Right ventricle myocardium inferior (tissue), 1 donor: ENCODE measurements at regions not wholly inside any gene's neighbourhood (a gene's known extent, or its start where the extent isn't known, plus 50 kb on each side); places are given as distances from the start of the nearest gene placed in this dataset.
A peak's percentile ranks its signal among the peaks of the same experiment; 100 is the strongest.
"Not testable (repeated sequence)": the region's sequence is repeated elsewhere in the genome, so short reads cannot be mapped to it uniquely, and the experiment has no call there.

Source experiments
- ATAC-seq: fragments of 200-7000 bp; cut with Tn5 transposase; one replicate; pipeline ENCODE4 v1.9.1; 2020; ENCODE audit warnings: mild to moderate bottlenecking, moderate library complexity
- DNase-seq: peaks from one replicate; pipeline ENCODE4 v3.0.0; 2021; ENCODE audit errors: missing footprints
- intact Hi-C: fragments of 100-400 bp; cut with DNase I; formaldehyde crosslinking; loops from one replicate; pipeline ENCODE4 v1.11.0; 2022
- donor health status: DM: no; HTN: yes; CAD: no; lungs with severe emphysema.

- ATAC-seq (no peak), DNase-seq (no peak)
- intact Hi-C loops = loop anchor here (5.0 kb wide), 1 partner anchor 92 kb away; no protein-coding TSS in a partner anchor
Observed at GRCh38 chr6:6409397-6410030, 89.1 kb upstream of the F13A1 start.

DNA sequence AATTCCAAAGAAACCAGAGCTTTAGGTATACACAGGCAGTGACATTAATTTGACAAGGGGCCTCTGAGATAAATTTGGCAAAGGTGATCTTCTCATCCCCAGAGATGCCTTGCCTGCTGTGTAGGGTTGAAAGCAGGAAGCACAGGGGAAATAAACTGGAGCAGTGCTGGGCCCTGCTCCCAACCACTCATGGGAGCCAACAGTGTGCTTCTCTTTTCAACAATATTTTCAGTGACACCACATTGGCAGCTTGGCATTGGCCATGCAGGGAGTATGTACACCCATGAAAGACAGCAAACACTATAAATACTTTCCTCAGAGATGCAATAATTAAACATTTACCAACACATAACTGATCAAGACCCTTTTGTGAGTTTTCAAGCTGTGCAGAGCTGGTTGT, 90.7 kb upstream of the F13A1 start:
- DNase-seq = no peak
- intact Hi-C loops = no loop called here
- peak; percentile 71 for ATAC-seq

DNA sequence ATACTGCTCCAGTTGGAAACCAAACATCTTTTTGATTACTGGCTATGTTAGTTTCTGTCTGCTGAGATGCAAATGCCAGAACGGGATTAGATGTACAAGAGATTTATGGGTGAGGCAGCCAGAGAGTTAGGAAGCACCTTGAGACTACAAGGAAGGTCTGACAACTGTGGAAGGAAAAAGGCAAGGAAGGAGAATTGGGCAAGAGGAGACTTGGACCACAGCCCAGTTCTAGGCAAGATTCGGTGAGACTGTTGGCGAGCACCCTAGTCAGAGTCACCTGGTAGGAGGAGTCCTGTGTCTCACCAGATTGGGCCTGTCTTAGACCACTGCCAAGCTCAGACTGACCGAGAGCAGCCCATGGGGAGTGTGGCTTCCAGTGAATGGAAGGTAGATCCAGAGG, 91.8 kb upstream of the F13A1 start:
- intact Hi-C loops = no loop called here
- no peak for ATAC-seq
- DNase-seq = no peak

- ATAC-seq (no peak), DNase-seq (no peak)
- intact Hi-C loops = no loop called here
Observed at GRCh38 chr6:6412700-6413099, 92.2 kb upstream of the F13A1 start.

DNA sequence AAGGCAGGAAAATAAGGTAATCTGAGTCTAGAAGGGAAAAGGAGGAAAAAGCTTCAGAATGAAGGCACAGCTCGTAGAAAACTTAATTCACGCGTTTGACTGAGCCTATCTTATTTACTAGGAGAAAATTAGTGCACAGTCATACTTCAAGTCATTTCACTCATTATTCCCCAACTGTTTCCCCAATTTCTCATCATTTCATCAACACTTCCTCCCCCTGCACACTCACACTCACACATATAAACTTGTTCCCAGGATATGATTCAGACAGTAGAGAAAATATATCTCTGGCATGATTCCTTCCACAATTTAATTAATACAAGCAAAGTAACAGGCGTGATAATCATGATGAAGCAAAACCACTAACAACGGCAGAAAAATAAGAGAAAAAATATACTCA, 94.5 kb upstream of the F13A1 start:
- no peak for ATAC-seq
- intact Hi-C loops = no loop called here
- DNase-seq = no peak

GRCh38 chr6:6417475-6417874, 97.0 kb upstream of the F13A1 start:
- intact Hi-C loops = no loop called here
- ATAC-seq (no peak), DNase-seq (no peak)

DNA sequence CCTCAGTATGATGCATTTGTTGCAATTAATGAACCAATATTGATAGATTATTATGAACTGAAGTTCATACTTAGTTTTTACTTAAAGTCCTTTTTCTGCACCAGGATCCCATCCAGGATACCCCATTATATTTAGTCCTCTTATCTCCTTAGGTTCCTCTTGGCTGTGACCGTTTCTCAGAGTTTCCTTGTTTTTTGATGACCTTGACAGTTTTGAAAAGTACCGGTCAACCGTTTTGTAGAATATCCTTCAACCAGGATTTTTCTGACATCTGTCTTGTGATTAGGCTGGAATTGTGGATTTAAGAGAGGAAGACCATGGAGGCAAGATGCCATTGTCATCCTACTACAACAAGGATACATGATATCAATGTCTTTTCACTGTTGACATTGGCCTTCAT, 98.0 kb upstream of the F13A1 start:
- DNase-seq (no peak), ATAC-seq (no peak)
- intact Hi-C loops = no loop called here

DNA sequence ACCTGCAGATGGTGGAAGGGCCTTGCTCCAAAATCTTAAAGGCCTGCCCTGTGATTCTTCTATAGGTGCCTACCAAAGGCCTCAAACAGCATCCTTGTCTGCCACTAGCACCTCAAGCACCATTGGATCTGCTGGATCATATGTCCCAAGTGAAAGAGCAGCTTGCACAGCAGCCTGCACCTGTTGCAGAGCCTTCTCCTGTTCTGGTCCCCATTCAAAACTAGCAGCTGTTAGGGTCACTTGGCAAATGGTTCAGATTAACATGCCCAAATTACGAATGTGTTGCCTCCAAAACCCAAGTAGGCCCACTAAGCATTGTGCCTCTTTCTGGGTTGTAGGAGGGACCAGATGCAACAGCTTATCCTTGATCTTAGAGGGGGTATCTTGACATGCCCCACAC, 99.6 kb upstream of the F13A1 start:
- DNase-seq (no peak), ATAC-seq (no peak)
- intact Hi-C loops = no loop called here

- DNase-seq = no peak
- no peak for ATAC-seq
- intact Hi-C loops = no loop called here
Observed at GRCh38 chr6:6434151-6434550, 113.7 kb upstream of the F13A1 start.

- intact Hi-C loops = no loop called here
- DNase-seq (no peak), ATAC-seq (no peak)
Observed at GRCh38 chr6:6434723-6435122, 114.3 kb upstream of the F13A1 start.

DNA sequence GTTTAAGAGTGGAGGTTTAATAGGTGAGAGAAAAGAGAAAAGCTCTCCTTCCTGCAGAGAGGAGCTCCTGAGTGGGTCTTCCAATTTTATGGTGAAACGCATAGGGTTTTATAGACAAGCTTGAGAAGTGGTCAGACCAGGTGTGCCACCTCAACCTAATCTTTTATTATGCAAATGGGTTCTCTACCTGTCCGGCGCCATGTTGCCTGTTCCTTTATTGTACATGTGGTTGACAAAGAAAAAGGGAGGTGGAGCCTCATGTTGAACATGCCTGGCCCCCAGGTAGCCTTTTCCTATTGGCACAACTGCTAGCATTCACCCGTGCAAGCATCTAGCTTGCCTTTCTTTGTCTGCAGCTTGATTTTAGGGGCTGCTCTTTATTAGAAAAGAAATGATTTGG, 115.9 kb upstream of the F13A1 start:
- intact Hi-C loops = no loop called here
- no peak for ATAC-seq
- no peak for DNase-seq

GRCh38 chr6:6436946-6437345, 116.5 kb upstream of the F13A1 start:
- DNase-seq = no peak
- intact Hi-C loops = no loop called here
- ATAC-seq = no peak

DNA sequence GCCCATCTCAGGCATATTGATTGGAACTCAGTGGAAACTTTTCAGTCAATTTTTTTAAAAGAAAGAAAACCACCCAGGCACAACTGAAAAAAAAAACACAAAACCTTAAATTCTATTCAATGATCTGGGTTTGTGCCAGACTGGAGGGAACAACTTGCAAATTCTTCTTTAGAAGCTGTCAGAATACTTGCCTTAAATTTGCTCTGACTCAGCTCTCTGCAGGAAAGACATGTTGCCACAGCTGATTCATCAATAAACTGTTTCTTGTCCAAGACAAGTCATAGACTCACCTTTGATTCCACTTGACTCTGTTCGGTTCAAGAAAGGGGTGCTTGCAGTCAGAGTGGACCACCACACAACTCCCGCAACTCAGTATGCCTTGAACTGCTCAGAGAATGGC, 117.8 kb upstream of the F13A1 start:
- intact Hi-C loops = no loop called here
- ATAC-seq (no peak), DNase-seq (no peak)

- intact Hi-C loops = no loop called here
- ATAC-seq (no peak), DNase-seq (no peak)
Observed at GRCh38 chr6:6439778-6440177, 119.3 kb upstream of the F13A1 start.

GRCh38 chr6:6452002-6452401, 131.5 kb upstream of the F13A1 start:
- ATAC-seq = peak; percentile 93
- intact Hi-C loops = loop anchor here (5.0 kb wide), 1 partner anchor 135 kb away; no protein-coding TSS in a partner anchor
- DNase-seq = no peak

- intact Hi-C loops = loop anchor here (5.0 kb wide), 1 partner anchor 136 kb away; no protein-coding TSS in a partner anchor
- ATAC-seq = no peak
- DNase-seq = no peak
Observed at GRCh38 chr6:6453186-6453585, 132.7 kb upstream of the F13A1 start.

DNA sequence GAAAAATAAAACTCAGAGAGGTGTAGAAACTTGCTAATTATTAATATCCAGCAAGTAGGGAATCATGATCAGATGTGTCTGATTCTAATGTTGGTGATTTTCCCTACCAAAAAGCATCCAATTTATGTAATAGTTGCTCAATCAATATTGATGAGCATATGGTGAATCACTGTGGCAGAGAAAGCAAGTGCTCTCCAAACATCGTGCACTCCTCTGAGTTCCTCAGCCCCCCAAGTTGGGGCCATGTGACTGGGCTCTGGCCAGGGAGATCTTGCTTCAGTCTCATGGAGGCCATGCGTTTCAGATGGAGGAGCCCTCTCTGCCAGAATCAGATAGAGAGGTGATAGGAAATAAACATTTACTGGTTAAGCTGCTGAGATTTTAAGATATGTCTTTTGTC, 133.2 kb upstream of the LY86 start:
- DNase-seq = no peak
- ATAC-seq = no peak
- intact Hi-C loops = no loop called here

DNA sequence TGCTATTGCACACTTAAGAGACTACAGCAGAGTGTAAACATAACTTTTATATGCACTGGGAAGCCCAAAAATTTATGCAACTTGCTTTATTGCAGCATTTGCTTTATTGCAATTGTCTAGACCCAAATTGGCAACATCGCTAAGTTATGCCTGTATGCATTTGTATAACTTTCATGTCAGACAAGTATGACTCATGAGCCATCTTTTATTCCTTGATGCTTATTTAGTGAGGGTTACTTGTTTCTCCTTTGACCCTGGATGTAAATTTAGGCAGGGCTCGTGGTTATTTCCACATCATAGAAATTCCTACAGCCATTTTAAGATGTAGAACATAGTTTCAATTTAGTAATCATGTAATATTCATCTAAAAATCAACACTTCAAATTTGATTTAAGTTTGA, 130.3 kb upstream of the LY86 start:
- intact Hi-C loops = no loop called here
- no peak for ATAC-seq

GRCh38 chr6:6459963-6460362, 128.6 kb upstream of the LY86 start:
- ATAC-seq, intact Hi-C loops: not testable (repeated sequence)

More for the DNA sequence above, 130.3 kb upstream of the LY86 start:
- DNase-seq = no peak

GRCh38 chr6:6460416-6460815, 128.1 kb upstream of the LY86 start:
- no peak for ATAC-seq
- intact Hi-C loops = no loop called here
- no peak for DNase-seq

More at GRCh38 chr6:6459963-6460362, 128.6 kb upstream of the LY86 start:
- DNase-seq = not testable (repeated sequence)

DNA sequence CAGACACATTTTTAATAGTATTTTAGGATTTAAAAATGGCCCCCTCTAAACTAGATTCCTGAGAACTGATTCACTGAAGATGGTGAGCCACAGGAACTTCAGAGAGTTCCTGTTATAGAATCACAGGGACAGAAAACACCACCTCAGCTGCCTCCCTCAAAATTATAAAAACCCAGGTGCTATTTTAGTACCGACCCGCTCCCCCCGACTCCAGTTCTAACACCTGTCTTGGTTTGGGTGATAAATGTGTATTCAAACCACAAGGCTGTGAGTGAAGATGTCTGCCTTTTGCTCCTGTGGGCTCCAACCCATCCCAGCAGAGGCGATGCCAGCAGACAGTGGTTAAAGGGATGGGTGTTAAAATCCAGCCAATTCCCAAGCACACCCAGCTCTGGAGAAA, 127.4 kb upstream of the LY86 start:
- DNase-seq = no peak
- ATAC-seq = no peak
- intact Hi-C loops = no loop called here
